ENCODE measurements at regions not wholly inside any gene's neighbourhood (a gene's known extent, or its start where the extent isn't known, plus 50 kb on each side); places are given as distances from the start of the nearest gene placed in this dataset.

GRCh38 chr10:85213493-85213892 lies 885.1 kb downstream of the CCSER2 start:
- H3K36me3 ChIP-seq (ENCODE audit: control insufficient read depth, insufficient read depth, low read length) = no peaks in the 10 kb centered on the region
- DNase-seq (ENCODE audit: low read depth) (no peak), FAIRE-seq (no peak)
- TF ChIP-seq CTCF (IDR thresholded peaks at IDR 0.05; ENCODE audit: insufficient read depth, low read length, severe bottlenecking) = no peak
- no peak overlapping the region for H3K4me3 ChIP-seq (ENCODE audit: low read depth, low read length)
- no peaks in the 10 kb centered on the region for H3K27me3 ChIP-seq (ENCODE audit: control insufficient read depth, insufficient read depth, low read length)

GRCh38 chr10:85222300-85222699 lies 893.9 kb downstream of the CCSER2 start:
- H3K27me3 ChIP-seq (ENCODE audit: control insufficient read depth, insufficient read depth, low read length) = no peaks in the 10 kb centered on the region
- H3K4me3 ChIP-seq (ENCODE audit: low read depth, low read length) = no peak overlapping the region
- TF ChIP-seq CTCF (IDR thresholded peaks at IDR 0.05; ENCODE audit: insufficient read depth, low read length, severe bottlenecking) = no peak
- H3K36me3 ChIP-seq (ENCODE audit: control insufficient read depth, insufficient read depth, low read length) = no peaks in the 10 kb centered on the region
- DNase-seq (ENCODE audit: low read depth) = no peak
- no peak for FAIRE-seq

GRCh38 chr10:85224366-85224940 lies 896.1 kb downstream of the CCSER2 start:
- FAIRE-seq (no peak), DNase-seq (ENCODE audit: low read depth) (no peak)
- H3K36me3 ChIP-seq (ENCODE audit: control insufficient read depth, insufficient read depth, low read length) = no peaks in the 10 kb centered on the region
- H3K27me3 ChIP-seq (ENCODE audit: control insufficient read depth, insufficient read depth, low read length) = no peaks in the 10 kb centered on the region
- no peak overlapping the region for H3K4me3 ChIP-seq (ENCODE audit: low read depth, low read length)
- no peak for TF ChIP-seq CTCF (IDR thresholded peaks at IDR 0.05; ENCODE audit: insufficient read depth, low read length, severe bottlenecking)

GRCh38 chr10:85225311-85225710 lies 896.9 kb downstream of the CCSER2 start:
- TF ChIP-seq CTCF (IDR thresholded peaks at IDR 0.05; ENCODE audit: insufficient read depth, low read length, severe bottlenecking) = no peak
- no peaks in the 10 kb centered on the region for H3K36me3 ChIP-seq (ENCODE audit: control insufficient read depth, insufficient read depth, low read length)
- no peaks in the 10 kb centered on the region for H3K27me3 ChIP-seq (ENCODE audit: control insufficient read depth, insufficient read depth, low read length)
- FAIRE-seq (no peak), DNase-seq (ENCODE audit: low read depth) (no peak)
- H3K4me3 ChIP-seq (ENCODE audit: low read depth, low read length) = no peak overlapping the region

DNA sequence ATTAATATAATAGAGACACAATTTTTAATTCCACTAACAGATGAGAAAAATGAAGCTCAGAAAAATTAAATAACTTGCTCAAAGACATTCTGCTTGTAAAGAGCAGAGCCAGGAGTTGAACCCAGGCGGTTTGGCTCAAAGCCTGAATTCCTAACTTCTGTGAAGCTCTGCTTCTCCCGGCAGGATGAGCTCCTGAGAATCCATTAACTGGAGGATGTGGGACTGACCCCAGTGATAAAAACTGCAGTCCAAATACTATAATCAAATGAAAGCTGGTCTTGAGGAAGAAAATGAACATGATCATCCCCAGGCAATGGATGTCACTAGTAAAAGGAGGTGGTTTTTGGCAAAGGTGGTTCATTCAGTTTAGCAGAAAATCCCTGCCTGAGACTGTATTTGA lies 898.2 kb downstream of the CCSER2 start:
- no peak for TF ChIP-seq CTCF (IDR thresholded peaks at IDR 0.05; ENCODE audit: insufficient read depth, low read length, severe bottlenecking)
- FAIRE-seq (peak; percentile 36), DNase-seq (ENCODE audit: low read depth) (no peak)
- no peaks in the 10 kb centered on the region for H3K36me3 ChIP-seq (ENCODE audit: control insufficient read depth, insufficient read depth, low read length)
- H3K4me3 ChIP-seq (ENCODE audit: low read depth, low read length) = no peak overlapping the region
- H3K27me3 ChIP-seq (ENCODE audit: control insufficient read depth, insufficient read depth, low read length) = no peaks in the 10 kb centered on the region

DNA sequence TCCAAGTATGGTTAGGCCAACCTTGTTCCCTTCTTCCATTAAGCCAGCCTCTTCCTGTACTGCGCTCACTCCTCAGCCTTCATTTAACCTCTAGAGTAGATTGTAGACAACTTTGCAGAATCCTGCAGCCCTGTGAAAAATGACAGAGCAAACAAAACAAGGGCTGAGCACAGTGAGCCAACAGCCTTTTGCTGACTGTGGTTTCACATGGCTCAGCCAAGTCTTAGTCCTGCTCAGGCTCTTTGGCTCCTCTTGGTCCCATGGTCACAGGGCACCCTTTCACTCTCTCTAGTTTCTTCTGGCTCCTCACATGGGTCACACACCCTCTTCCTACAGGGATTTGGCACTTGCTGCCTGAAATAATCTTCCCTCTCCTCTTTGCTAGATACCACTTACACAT lies 900.3 kb downstream of the CCSER2 start:
- TF ChIP-seq CTCF (IDR thresholded peaks at IDR 0.05; ENCODE audit: insufficient read depth, low read length, severe bottlenecking) = no peak
- Histone ChIP-seq H3K27me3 (ENCODE audit: control insufficient read depth, insufficient read depth, low read length) (no peaks in the 10 kb centered on the region), H3K4me3 (ENCODE audit: low read depth, low read length) (no peak overlapping the region), H3K36me3 (ENCODE audit: control insufficient read depth, insufficient read depth, low read length) (no peaks in the 10 kb centered on the region)
- DNase-seq (ENCODE audit: low read depth) (no peak), FAIRE-seq (peak; percentile 58)

Measured in bronchial epithelial cell (primary cell).